ENCODE measurements at regions not wholly inside any gene's neighbourhood (a gene's known extent, or its start where the extent isn't known, plus 50 kb on each side); places are given as distances from the start of the nearest gene placed in this dataset.
"Not testable (repeated sequence)": the region's sequence is repeated elsewhere in the genome, so short reads cannot be mapped to it uniquely, and the experiment has no call there.

DNA sequence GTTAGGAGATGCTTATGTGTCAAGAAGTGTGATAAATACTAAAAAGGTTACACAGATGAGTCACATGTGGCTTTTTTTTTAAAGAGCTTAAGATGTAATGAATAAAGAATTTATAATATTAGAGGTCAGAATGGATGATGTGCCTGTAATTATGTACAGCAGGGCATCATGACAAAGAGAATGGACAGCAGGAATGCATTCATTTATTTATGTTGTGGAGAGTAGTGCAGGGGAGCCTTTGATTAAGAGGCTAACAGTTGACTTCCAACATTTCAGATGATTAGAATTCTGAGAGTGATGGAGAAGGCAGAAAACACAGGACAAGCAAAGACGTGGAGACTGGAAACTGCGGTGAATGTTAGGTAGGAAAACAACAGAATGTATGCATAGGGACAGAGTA, 691.4 kb upstream of the POM121L12 start:
- DNase-seq: no peak

- no peak for DNase-seq
Observed at GRCh38 chr7:52340067-52340466, 695.4 kb upstream of the POM121L12 start.

- not testable (repeated sequence) for DNase-seq
Observed at GRCh38 chr7:52328328-52328727, 707.1 kb upstream of the POM121L12 start.

DNA sequence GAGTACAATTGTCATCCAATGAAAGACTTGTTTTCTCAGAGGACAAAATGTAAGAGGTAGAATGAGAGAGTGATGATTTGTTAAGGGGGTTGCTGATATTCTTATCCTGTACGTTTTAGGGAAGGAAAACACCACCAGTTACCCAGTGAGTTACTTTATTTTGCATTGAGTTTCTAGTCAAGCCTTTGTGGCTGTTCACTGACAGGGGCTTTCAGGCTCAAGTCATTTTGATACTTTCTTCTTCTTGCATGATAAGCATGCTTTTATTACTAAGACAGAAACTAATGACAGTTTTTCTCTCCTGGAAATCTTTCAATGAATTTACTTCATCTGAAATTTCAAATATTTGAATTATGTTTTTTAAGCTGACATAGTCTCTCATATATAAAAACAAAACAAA, 710.2 kb upstream of the POM121L12 start:
- DNase-seq: no peak

DNA sequence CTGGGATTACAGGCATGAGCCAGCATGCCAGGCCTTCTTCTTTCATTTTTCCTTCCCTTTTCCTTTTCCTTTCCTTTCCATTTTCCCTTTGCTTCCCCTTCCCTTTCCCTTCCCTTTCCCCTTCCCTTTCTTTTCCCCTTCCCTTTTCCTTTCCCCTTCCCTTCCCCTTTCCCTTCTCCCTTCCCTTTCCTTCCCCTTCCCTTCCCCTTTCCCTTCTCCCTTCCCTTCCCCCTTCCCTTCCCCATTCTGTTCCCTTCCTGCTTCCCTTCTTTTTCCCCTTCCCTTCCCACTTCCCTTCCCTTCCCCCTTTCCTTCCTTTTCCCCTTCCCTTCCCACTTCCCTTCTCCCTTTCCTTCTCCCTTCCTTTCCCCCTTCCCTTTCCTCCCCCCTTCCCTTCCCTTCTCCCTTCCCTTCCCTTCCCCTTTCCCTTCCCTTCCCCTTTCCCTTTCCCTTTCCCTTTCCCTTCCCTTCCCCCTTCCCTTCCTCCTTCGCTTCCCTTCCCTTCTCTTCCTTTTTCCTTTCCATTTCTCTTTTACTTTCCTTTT, 712.2 kb upstream of the POM121L12 start:
- no peak for DNase-seq

GRCh38 chr7:52320610-52321009, 714.8 kb upstream of the POM121L12 start:
- DNase-seq: no peak

GRCh38 chr7:52317921-52318320, 717.5 kb upstream of the POM121L12 start:
- DNase-seq: no peak

DNA sequence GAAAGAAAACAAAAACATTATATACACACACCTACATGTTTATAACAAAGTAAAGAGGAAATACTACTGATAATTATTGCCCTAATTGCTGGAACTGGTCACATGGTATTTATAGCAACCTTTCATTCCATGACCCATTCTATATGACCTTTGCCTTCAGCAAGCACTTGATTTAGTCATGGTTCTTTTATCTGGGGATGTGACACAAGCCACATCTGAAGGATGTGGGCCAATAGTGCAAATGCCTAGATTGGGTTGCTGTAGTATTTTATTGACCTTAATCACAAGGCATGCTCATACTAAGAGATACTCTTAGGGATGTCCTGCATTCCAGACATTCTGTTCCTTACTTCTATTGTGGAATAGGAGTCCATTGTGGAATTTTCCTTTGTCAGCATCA, 723.5 kb upstream of the POM121L12 start:
- DNase-seq: no peak

DNA sequence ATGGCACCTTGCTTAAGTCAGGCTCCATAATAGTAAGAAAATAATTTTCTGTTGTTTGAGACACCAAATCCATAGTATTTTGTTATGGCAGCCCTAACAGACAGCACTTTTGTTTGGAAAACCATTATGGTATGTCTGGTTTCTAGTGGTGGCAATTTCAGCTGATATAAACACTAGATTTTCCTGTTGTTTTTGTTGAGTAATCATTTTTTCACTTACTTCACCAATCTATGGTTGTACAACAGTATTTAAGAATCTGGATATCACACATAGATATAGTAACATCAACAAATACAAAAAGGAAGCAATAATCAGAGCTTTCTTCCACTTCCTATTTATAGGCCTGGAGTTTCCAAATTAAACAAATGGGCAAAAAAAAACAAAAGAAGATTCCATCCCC, 725.8 kb upstream of the POM121L12 start:
- no peak for DNase-seq

GRCh38 chr7:52302765-52303520, 732.5 kb upstream of the POM121L12 start:
- no peak for DNase-seq

DNA sequence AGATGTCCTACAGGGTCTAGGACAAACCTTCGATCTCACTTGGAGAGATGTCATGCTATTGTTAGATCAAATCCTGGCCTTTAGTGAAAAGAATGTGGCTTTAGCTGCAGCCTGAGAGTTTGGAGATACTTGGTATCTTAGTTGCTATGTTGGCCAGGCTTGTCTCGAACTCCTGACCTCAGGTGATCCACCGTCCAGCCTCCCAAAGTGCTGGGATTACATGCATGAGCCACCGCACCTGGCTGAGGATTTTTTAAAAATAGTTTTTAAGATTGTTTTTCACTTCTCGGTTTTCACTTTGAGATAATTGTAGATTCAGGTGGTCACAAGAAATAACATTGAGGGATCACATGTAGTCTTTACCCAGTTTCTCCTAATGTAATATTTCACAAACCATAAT, 738.3 kb upstream of the POM121L12 start:
- DNase-seq: no peak

GRCh38 chr7:52294942-52295341, 740.5 kb upstream of the POM121L12 start:
- DNase-seq: no peak

DNA sequence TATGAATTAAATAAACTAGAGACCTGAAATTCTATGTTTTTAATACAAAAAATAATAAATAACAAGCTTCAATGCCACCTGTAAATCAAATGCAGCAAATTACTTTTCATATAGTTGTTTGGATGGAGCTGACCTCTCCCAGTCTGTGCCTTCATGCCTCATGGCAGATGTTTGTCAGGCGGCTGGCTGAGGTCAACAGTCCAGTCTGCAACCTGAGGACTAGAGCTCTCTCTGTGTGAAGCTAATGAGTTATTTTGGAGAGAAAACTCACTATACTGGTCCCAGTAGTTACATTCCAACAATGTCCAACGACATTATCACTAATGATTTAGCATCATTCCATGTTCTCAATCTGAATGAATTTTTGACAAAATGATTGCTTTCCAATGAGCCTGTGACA, 746.2 kb upstream of the POM121L12 start:
- DNase-seq: no peak

GRCh38 chr7:52287698-52288097, 747.7 kb upstream of the POM121L12 start:
- DNase-seq: no peak

DNA sequence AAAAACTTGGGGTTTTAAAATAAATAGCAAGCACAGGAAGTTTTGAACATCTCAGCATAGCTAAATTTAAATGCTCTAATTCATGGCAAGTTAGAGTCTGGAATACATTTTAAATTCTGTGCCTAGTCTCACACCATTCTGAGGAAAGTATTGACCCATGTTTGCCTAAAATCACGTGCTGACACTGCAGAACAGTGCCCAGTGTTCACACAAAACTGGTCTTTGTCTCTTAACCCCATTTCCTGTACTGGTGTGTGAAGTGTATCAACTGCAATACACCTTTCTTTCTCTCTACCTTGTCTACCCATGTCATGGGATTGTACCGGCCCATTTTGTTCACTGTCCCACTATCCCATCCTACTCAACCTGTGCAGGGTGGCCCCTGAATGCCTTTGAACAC, 749.7 kb upstream of the POM121L12 start:
- no peak for DNase-seq

- DNase-seq: no peak
Observed at GRCh38 chr7:52283335-52283734, 752.1 kb upstream of the POM121L12 start.

DNA sequence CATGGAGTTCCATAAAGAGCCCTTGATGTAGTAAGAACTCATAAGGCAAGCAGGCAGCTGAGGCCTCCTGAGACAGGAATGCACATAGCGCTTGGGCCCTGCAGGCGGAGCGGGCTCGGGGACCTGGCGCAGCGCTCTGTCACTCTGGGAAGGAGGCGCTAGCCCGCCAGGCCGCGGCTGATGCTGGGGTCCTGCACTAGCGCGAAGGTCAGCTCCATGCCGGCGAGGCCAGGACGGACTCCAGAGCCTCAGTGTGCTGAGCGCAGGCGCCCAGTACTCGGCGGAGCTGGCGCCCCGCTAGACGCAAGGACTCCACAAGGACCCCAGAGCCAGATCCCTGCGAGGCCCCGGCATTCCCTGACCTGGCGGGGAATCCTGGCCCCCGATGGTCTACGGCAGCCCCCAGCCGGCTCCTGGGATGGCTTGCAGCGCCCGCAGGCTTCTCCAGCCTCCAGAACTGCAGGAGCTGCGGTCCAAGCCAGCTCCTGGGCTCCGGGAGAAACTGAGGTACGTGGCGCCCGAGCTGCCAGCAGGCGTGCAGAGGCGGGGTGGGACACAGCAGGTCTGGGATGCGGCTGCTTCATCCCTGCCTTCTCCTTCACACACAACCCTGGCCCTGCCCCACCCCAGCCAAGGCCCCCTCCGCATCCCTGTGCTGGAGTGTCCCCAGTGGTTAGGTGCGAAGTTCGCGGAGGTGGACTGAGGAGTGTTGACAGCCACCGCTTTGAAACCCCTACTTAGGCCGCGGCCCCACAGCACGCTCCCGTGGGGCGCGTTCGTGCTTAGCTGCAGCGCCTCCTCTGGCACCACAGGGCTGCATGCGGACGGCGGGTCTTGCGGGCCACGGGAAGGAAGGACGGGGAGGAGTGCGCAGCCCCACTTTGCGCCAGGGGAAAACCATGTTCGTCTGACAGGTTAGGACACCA, 761.5 kb upstream of the POM121L12 start:
- DNase-seq: peak in 1 of 4 experiments; percentile 15

DNA sequence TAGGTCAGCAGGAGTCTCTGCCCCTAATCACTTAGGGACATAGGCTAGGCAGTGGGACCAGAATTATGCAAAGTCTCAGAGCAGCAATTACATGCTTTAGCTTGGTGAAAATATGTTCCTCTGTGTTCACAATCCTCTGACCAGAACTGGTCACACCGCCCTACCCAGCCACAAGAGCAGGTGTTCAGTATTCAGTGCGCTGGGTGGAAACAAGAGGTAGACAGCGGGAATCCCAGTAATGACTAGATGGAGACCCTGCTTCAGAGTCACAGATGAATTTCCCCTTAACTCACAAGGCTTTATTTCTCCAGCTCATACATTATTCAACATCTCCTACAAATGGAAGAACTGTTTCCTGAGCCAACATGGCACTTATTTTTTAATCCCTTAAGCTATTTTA, 763.7 kb upstream of the POM121L12 start:
- no peak for DNase-seq

DNA sequence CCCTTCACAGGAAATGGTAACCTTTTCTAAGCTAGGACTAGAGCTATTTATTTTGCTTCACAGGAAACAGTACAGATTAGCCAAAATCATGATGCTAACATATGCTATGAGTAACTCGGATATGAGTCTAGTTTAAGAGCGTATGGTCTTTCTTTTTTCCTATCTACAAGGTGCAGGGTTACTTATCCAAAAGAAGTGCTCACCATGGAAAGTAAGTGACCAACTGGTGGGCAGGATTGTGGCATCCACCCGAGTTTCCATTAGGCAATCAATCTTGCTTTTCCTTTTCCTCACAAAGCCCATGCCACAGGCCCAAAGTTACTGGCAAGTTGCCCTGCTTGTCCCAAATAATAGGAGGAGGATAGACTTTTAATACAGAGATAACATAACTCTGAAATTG, 765.1 kb upstream of the POM121L12 start:
- no peak for DNase-seq

- DNase-seq: no peak
Observed at GRCh38 chr7:52269669-52270068, 765.8 kb upstream of the POM121L12 start.

DNA sequence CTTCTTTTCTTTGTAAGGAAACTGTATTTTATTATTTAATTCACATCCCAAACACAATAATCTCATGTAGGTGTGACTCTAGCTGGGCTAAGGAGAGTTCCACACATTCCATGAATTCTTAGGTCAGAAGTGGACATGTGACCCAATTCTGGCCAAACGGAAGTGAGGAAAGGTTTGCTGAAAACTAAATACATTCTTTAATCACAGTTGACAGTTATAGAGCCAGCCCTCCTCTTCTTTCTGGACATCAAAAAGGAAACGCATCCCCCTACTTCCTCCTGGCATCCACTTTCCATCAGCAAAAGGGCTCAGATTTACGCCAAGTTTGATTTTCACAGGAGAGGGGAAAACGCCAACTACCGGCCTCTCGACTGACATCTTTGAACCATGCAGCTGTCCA, 774.4 kb upstream of the POM121L12 start:
- DNase-seq: no peak

GRCh38 chr7:52260046-52260665, 775.3 kb upstream of the POM121L12 start:
- no peak for DNase-seq

GRCh38 chr7:52257890-52258289, 777.5 kb upstream of the POM121L12 start:
- DNase-seq: no peak

Measured in suppressor macrophage (primary cell).